ENCODE measurements at regions not wholly inside any gene's neighbourhood (a gene's known extent, or its start where the extent isn't known, plus 50 kb on each side); places are given as distances from the start of the nearest gene placed in this dataset.
"Not testable (repeated sequence)": the region's sequence is repeated elsewhere in the genome, so short reads cannot be mapped to it uniquely, and the experiment has no call there.

GRCh38 chrX:147228153-147228552, 413.6 kb upstream of the CXorf51A start:
- Histone ChIP-seq H3K36me3 (ENCODE audit: insufficient read depth) (no peaks in the 10 kb centered on the region), H4K20me1 (ENCODE audit: insufficient read depth) (no peaks in the 10 kb centered on the region), H3K27me3 (ENCODE audit: insufficient read depth, low read depth) (no peaks in the 10 kb centered on the region), H3K9ac (0 out of 2 replicates have a peak overlapping the region, but pooled peaks have one; percentile 25), H2AFZ (ENCODE audit: low read depth) (peak overlapping the region; percentile 49), H3K4me2 (peak overlapping the region; percentile 33), H3K27ac (no peak overlapping the region), H3K4me1 (ENCODE audit: low read depth, poor library complexity, severe bottlenecking) (no peaks in the 10 kb centered on the region), H3K79me2 (ENCODE audit: insufficient read depth, low read depth) (no peaks in the 10 kb centered on the region), H3K4me3 (IDR thresholded peaks at IDR 0.05; ENCODE audit: insufficient read depth, low read depth, low read length) (no peak overlapping the region)
- TF ChIP-seq CTCF (conservative IDR thresholded peaks at IDR 0.05; ENCODE audit: low read depth, low read length), result no peak

GRCh38 chrX:147226801-147227200, 412.3 kb upstream of the CXorf51A start:
- Histone ChIP-seq H3K4me3 (IDR thresholded peaks at IDR 0.05; ENCODE audit: insufficient read depth, low read depth, low read length) (no peak overlapping the region), H4K20me1 (ENCODE audit: insufficient read depth) (no peaks in the 10 kb centered on the region), H3K4me1 (ENCODE audit: low read depth, poor library complexity, severe bottlenecking) (no peaks in the 10 kb centered on the region), H2AFZ (ENCODE audit: low read depth) (no peak overlapping the region), H3K36me3 (ENCODE audit: insufficient read depth) (no peaks in the 10 kb centered on the region), H3K27ac (no peak overlapping the region), H3K79me2 (ENCODE audit: insufficient read depth, low read depth) (no peaks in the 10 kb centered on the region), H3K27me3 (ENCODE audit: insufficient read depth, low read depth) (no peaks in the 10 kb centered on the region), H3K9ac (no peak overlapping the region), H3K4me2 (no peak overlapping the region)
- TF ChIP-seq CTCF (conservative IDR thresholded peaks at IDR 0.05; ENCODE audit: low read depth, low read length), result no peak

- H2AFZ ChIP-seq (ENCODE audit: low read depth), result no peak overlapping the region
- no peak overlapping the region for H3K27ac ChIP-seq
- H4K20me1 ChIP-seq (ENCODE audit: insufficient read depth), result no peaks in the 10 kb centered on the region
- H3K4me2 ChIP-seq, result no peak overlapping the region
- no peaks in the 10 kb centered on the region for H3K79me2 ChIP-seq (ENCODE audit: insufficient read depth, low read depth)
- TF ChIP-seq CTCF (conservative IDR thresholded peaks at IDR 0.05; ENCODE audit: low read depth, low read length), result no peak
- no peak overlapping the region for H3K9ac ChIP-seq
- no peak overlapping the region for H3K4me3 ChIP-seq (IDR thresholded peaks at IDR 0.05; ENCODE audit: insufficient read depth, low read depth, low read length)
- no peaks in the 10 kb centered on the region for H3K27me3 ChIP-seq (ENCODE audit: insufficient read depth, low read depth)
- H3K36me3 ChIP-seq (ENCODE audit: insufficient read depth), result no peaks in the 10 kb centered on the region
- H3K4me1 ChIP-seq (ENCODE audit: low read depth, poor library complexity, severe bottlenecking), result no peaks in the 10 kb centered on the region
Measured at GRCh38 chrX:147217334-147217733, 402.8 kb upstream of the CXorf51A start.

GRCh38 chrX:147200494-147200893, 385.9 kb upstream of the CXorf51A start:
- not testable (repeated sequence) for H3K4me2 ChIP-seq; H3K4me3 ChIP-seq (IDR thresholded peaks at IDR 0.05; ENCODE audit: insufficient read depth, low read depth, low read length); H3K4me1 ChIP-seq (ENCODE audit: low read depth, poor library complexity, severe bottlenecking); H3K9ac ChIP-seq; H3K27ac ChIP-seq; H4K20me1 ChIP-seq (ENCODE audit: insufficient read depth); H3K36me3 ChIP-seq (ENCODE audit: insufficient read depth); H3K79me2 ChIP-seq (ENCODE audit: insufficient read depth, low read depth); H2AFZ ChIP-seq (ENCODE audit: low read depth); H3K27me3 ChIP-seq (ENCODE audit: insufficient read depth, low read depth)

GRCh38 chrX:147191361-147191760, 376.8 kb upstream of the CXorf51A start:
- H2AFZ ChIP-seq (ENCODE audit: low read depth), result no peak overlapping the region
- no peaks in the 10 kb centered on the region for H3K27me3 ChIP-seq (ENCODE audit: insufficient read depth, low read depth)
- no peak overlapping the region for H3K4me2 ChIP-seq
- H4K20me1 ChIP-seq (ENCODE audit: insufficient read depth), result no peaks in the 10 kb centered on the region
- TF ChIP-seq CTCF (conservative IDR thresholded peaks at IDR 0.05; ENCODE audit: low read depth, low read length), result no peak
- no peaks in the 10 kb centered on the region for H3K36me3 ChIP-seq (ENCODE audit: insufficient read depth)
- no peaks in the 10 kb centered on the region for H3K4me1 ChIP-seq (ENCODE audit: low read depth, poor library complexity, severe bottlenecking)
- no peaks in the 10 kb centered on the region for H3K79me2 ChIP-seq (ENCODE audit: insufficient read depth, low read depth)
- no peak overlapping the region for H3K27ac ChIP-seq
- H3K9ac ChIP-seq, result no peak overlapping the region
- H3K4me3 ChIP-seq (IDR thresholded peaks at IDR 0.05; ENCODE audit: insufficient read depth, low read depth, low read length), result no peak overlapping the region

Data from KMS-11 (cell line).